ENCODE measurements at regions not wholly inside any gene's neighbourhood (a gene's known extent, or its start where the extent isn't known, plus 50 kb on each side); places are given as distances from the start of the nearest gene placed in this dataset.

DNA sequence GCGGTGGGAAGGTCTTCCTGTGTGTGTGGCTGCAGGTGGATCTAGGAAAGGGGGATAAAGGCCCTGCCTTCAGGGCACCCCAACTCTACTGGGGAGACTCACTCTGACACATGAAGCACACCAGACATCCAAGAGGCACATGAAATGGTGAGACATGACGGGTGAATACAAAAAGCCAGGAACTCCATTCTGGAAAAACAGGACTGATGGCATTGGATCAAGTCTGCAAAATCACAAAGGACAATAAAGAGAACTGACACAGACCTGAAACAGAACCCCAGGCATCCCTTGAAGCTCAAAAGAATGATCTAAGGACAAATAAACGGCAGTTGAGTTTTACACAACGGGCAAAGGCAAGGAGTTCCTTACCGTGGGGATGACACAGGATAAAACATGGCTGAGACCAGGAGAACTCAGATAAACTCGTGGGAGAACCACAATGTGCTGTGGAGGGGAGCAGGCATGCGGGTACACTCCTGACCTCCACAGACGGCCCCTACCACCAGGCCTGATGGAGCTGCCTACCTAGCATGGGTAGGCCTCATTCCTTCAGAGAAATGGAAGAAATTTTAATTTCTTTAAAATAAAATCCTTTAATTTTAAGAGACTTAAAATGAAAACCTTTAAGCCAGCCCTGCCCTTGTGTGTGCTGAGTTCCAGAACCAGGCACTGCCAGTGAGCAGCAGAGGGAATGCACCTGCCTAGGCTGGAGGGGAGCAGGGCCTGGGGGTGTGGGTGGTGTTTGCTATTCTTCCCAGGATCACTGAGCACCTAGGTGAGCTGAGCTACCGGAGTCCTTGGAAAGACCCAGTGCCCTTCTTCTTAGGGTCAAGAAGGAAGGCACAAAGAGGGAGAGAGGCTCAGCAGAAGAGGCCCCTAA lies 100.1 kb downstream of the SINHCAF start:
- TF ChIP-seq POLR2AphosphoS5 (IDR thresholded peaks at IDR 0.05; ENCODE audit: borderline replicate concordance, low read depth, low read length), result no peak
- no peak for TF ChIP-seq EZH2 (IDR thresholded peaks at IDR 0.05)
- TF ChIP-seq FOXP2 (optimal IDR thresholded peaks at IDR 0.05; ENCODE audit: control extremely low read depth, extremely low read length, insufficient read depth), result no peak
